CD4-positive, alpha-beta memory T cell (primary cell): ENCODE measurements at regions not wholly inside any gene's neighbourhood (a gene's known extent, or its start where the extent isn't known, plus 50 kb on each side); places are given as distances from the start of the nearest gene placed in this dataset.

ENCODE experiments used
- CTCF ChIA-PET: fragments of 350-600 bp; sonication (Branson Sonifier 250); formaldehyde crosslinking; loops from one replicate; lab custom pipeline; 2021; ENCODE audit warnings: inconsistent platforms; ENCODE audit not compliant: partially characterized antibody; lab: Charles Lee
- POLR2A ChIA-PET: fragments of 350-600 bp; sonication (Branson Sonifier 250); formaldehyde crosslinking; loops from one replicate; lab custom pipeline; 2021; ENCODE audit not compliant: partially characterized antibody; lab: Charles Lee
- DNase-seq, 5 donors: peaks; one replicate each; pipeline versions ENCODE4 v3.0.0 to v3.0.0-alpha.2; 2020 to 2022; ENCODE audit warnings: mixed read lengths in 1 of 5
- H3K27ac ChIP-seq: one replicate; pipeline ENCODE4 v1.7.0; 2013; ENCODE audit warnings: low read depth, low read length
- H3K27me3 ChIP-seq: 2 replicates; pipeline ENCODE4 v1.7.0; 2013; ENCODE audit warnings: mild to moderate bottlenecking, low read length, moderate library complexity; ENCODE audit not compliant: insufficient read depth
- H3K36me3 ChIP-seq: 2 replicates; pipeline ENCODE4 v1.7.0; 2013; ENCODE audit warnings: mild to moderate bottlenecking, low read length, moderate library complexity; ENCODE audit not compliant: insufficient read depth
- H3K4me1 ChIP-seq: 2 replicates; pipeline ENCODE4 v1.7.0; 2013; ENCODE audit warnings: mild to moderate bottlenecking, low read length, moderate library complexity; ENCODE audit not compliant: insufficient read depth
- H3K4me3 ChIP-seq, 2 donors: one replicate each; pipeline ENCODE4 v1.7.0; 2013; ENCODE audit warnings: low read length in 2 of 2, mild to moderate bottlenecking in 1 of 2
- H3K9me3 ChIP-seq, 2 donors: one replicate each; pipeline ENCODE4 v1.7.0; 2013; ENCODE audit warnings: low read length in 2 of 2, control low read depth in 1 of 2; ENCODE audit not compliant: control insufficient read depth in 1 of 2
- H3K27ac Mint-ChIP-seq, 7 donors: one replicate each; pipeline ENCODE4 v1.8.0; 2020 to 2021; ENCODE audit warnings: mixed read lengths in 7 of 7, mild to moderate bottlenecking in 6 of 7, inconsistent platforms in 3 of 7, moderate library complexity in 3 of 7
- H3K27me3 Mint-ChIP-seq, 2 donors: one replicate each; pipeline ENCODE4 v1.8.0; 2020 to 2021; ENCODE audit warnings: mixed read lengths in 2 of 2
- H3K36me3 Mint-ChIP-seq, 2 donors: one replicate each; pipeline ENCODE4 v1.8.0; 2020 to 2021; ENCODE audit warnings: mixed read lengths in 2 of 2, inconsistent platforms in 1 of 2, mild to moderate bottlenecking in 1 of 2
- H3K4me1 Mint-ChIP-seq, 4 donors: one replicate each; pipeline ENCODE4 v1.8.0; 2020 to 2021; ENCODE audit warnings: mixed read lengths in 4 of 4, mild to moderate bottlenecking in 1 of 4
- H3K4me3 Mint-ChIP-seq, 8 donors: one replicate each; pipeline ENCODE4 v1.8.0; 2020 to 2021; ENCODE audit warnings: mixed read lengths in 8 of 8, mild to moderate bottlenecking in 7 of 8, moderate library complexity in 6 of 8, inconsistent platforms in 3 of 8
- H3K9me3 Mint-ChIP-seq, 8 donors: one replicate each; pipeline ENCODE4 v1.8.0; 2020 to 2021; ENCODE audit warnings: mixed read lengths in 8 of 8, mild to moderate bottlenecking in 5 of 8, inconsistent platforms in 3 of 8, moderate library complexity in 1 of 8
- intact Hi-C: fragments of 100-400 bp; cut with micrococcal nuclease; formaldehyde crosslinking; loops from one replicate; pipeline ENCODE4 v1.15.1; 2023

GRCh38 chr6:134470457-134470975 is 152.6 kb upstream of the SGK1 start:
- H3K27ac Mint-ChIP-seq, result no peak overlapping the region
- H3K9me3 Mint-ChIP-seq, result peaks cover 0 to 2% (median 0%) of the 10 kb centered on the region in 8 donors

GRCh38 chr6:134469702-134470456 is 152.0 kb upstream of the SGK1 start:
- Mint-ChIP-seq H3K4me3 (no peak overlapping the region), H3K4me1 (peaks cover 0 to 2% (median 0%) of the 10 kb centered on the region in 4 donors), H3K27ac (no peak overlapping the region), H3K27me3 (no peaks in the 10 kb centered on the region), H3K9me3 (peaks cover 0 to 2% (median 0%) of the 10 kb centered on the region in 8 donors), H3K36me3 (no peaks in the 10 kb centered on the region)
- Histone ChIP-seq H3K4me1 (peaks cover 2% of the 10 kb centered on the region), H3K27ac (no peak overlapping the region), H3K9me3 (no peaks in the 10 kb centered on the region), H3K27me3 (no peaks in the 10 kb centered on the region), H3K36me3 (no peaks in the 10 kb centered on the region), H3K4me3 (no peak overlapping the region)
- POLR2A ChIA-PET, result no interaction called here
- CTCF ChIA-PET, result no interaction called here
- no peak for DNase-seq
- intact Hi-C loops, result no loop called here

More at GRCh38 chr6:134470457-134470975, 152.6 kb upstream of the SGK1 start:
- DNase-seq, result no peak
- Histone ChIP-seq H3K27me3 (no peaks in the 10 kb centered on the region), H3K4me3 (no peak overlapping the region), H3K36me3 (no peaks in the 10 kb centered on the region), H3K4me1 (no peaks in the 10 kb centered on the region), H3K27ac (no peak overlapping the region), H3K9me3 (no peaks in the 10 kb centered on the region)
- H3K4me3 Mint-ChIP-seq, result no peak overlapping the region
- ChIA-PET POLR2A (no interaction called here), CTCF (no interaction called here)
- intact Hi-C loops, result no loop called here
- no peaks in the 10 kb centered on the region for H3K27me3 Mint-ChIP-seq
- H3K36me3 Mint-ChIP-seq, result no peaks in the 10 kb centered on the region
- H3K4me1 Mint-ChIP-seq, result peaks cover 0 to 2% (median 0%) of the 10 kb centered on the region in 4 donors

GRCh38 chr6:134468633-134469032 is 150.7 kb upstream of the SGK1 start:
- H3K27ac Mint-ChIP-seq, result no peak overlapping the region
- H3K27me3 Mint-ChIP-seq, result no peaks in the 10 kb centered on the region
- no peaks in the 10 kb centered on the region for H3K9me3 ChIP-seq
- intact Hi-C loops, result no loop called here
- peaks cover 0 to 2% (median 0%) of the 10 kb centered on the region in 8 donors for H3K9me3 Mint-ChIP-seq
- no peak overlapping the region for H3K4me3 ChIP-seq
- H3K4me3 Mint-ChIP-seq, result no peak overlapping the region
- H3K4me1 ChIP-seq, result peaks cover 4% of the 10 kb centered on the region
- H3K27ac ChIP-seq, result no peak overlapping the region
- ChIA-PET CTCF (interaction anchor here (1.4 to 1.6 kb wide), 2 partner anchors 8 to 13 kb away, joined by 4 to 5 read pairs; no protein-coding TSS in a partner anchor), POLR2A (no interaction called here)
- H3K27me3 ChIP-seq, result no peaks in the 10 kb centered on the region
- no peaks in the 10 kb centered on the region for H3K36me3 Mint-ChIP-seq
- H3K4me1 Mint-ChIP-seq, result peaks cover 0 to 2% (median 0%) of the 10 kb centered on the region in 4 donors
- no peak for DNase-seq
- H3K36me3 ChIP-seq, result no peaks in the 10 kb centered on the region

GRCh38 chr6:134467620-134468019 is 149.7 kb upstream of the SGK1 start:
- no peaks in the 10 kb centered on the region for H3K36me3 Mint-ChIP-seq
- H3K27ac Mint-ChIP-seq, result peak overlapping the region in 1 of 7 donors; percentile 39

GRCh38 chr6:134466771-134467525 is 149.0 kb upstream of the SGK1 start:
- CTCF ChIA-PET, result no interaction called here
- no peaks in the 10 kb centered on the region for H3K9me3 ChIP-seq
- no peak overlapping the region for H3K27ac Mint-ChIP-seq
- no peak overlapping the region for H3K27ac ChIP-seq
- POLR2A ChIA-PET, result no interaction called here
- H3K36me3 Mint-ChIP-seq, result no peaks in the 10 kb centered on the region
- no peaks in the 10 kb centered on the region for H3K36me3 ChIP-seq
- H3K4me3 ChIP-seq, result no peak overlapping the region
- H3K27me3 ChIP-seq, result no peaks in the 10 kb centered on the region
- intact Hi-C loops, result no loop called here
- no peak overlapping the region for H3K4me3 Mint-ChIP-seq
- H3K9me3 Mint-ChIP-seq, result peaks cover 0 to 2% (median 0%) of the 10 kb centered on the region in 8 donors
- H3K4me1 Mint-ChIP-seq, result peaks cover 0 to 2% (median 0%) of the 10 kb centered on the region in 4 donors
- no peak for DNase-seq
- no peaks in the 10 kb centered on the region for H3K27me3 Mint-ChIP-seq
- peaks cover 4% of the 10 kb centered on the region for H3K4me1 ChIP-seq

More at GRCh38 chr6:134467620-134468019, 149.7 kb upstream of the SGK1 start:
- Histone ChIP-seq H3K27ac (no peak overlapping the region), H3K4me3 (no peak overlapping the region), H3K27me3 (no peaks in the 10 kb centered on the region), H3K4me1 (peaks cover 4% of the 10 kb centered on the region), H3K9me3 (no peaks in the 10 kb centered on the region), H3K36me3 (no peaks in the 10 kb centered on the region)
- POLR2A ChIA-PET, result no interaction called here
- intact Hi-C loops, result no loop called here
- peaks cover 0 to 2% (median 0%) of the 10 kb centered on the region in 4 donors for H3K4me1 Mint-ChIP-seq
- no peaks in the 10 kb centered on the region for H3K27me3 Mint-ChIP-seq
- DNase-seq, result no peak
- H3K9me3 Mint-ChIP-seq, result peaks cover 0 to 2% (median 0%) of the 10 kb centered on the region in 8 donors
- CTCF ChIA-PET, result interaction anchor here (0.6 to 1.6 kb wide), 3 partner anchors 9 to 33 kb away, joined by 4 to 5 read pairs (median 4); no protein-coding TSS in a partner anchor
- H3K4me3 Mint-ChIP-seq, result no peak overlapping the region

- Mint-ChIP-seq H3K27me3 (no peaks in the 10 kb centered on the region), H3K4me3 (no peak overlapping the region), H3K36me3 (no peaks in the 10 kb centered on the region), H3K27ac (no peak overlapping the region), H3K4me1 (peaks cover 0 to 2% (median 0%) of the 10 kb centered on the region in 4 donors), H3K9me3 (no peaks in the 10 kb centered on the region)
- peaks cover 4% of the 10 kb centered on the region for H3K4me1 ChIP-seq
- no peaks in the 10 kb centered on the region for H3K9me3 ChIP-seq
- no peak overlapping the region for H3K27ac ChIP-seq
- ChIA-PET POLR2A (no interaction called here), CTCF (no interaction called here)
- no peak for DNase-seq
- intact Hi-C loops, result no loop called here
- H3K36me3 ChIP-seq, result no peaks in the 10 kb centered on the region
- no peak overlapping the region for H3K4me3 ChIP-seq
- no peaks in the 10 kb centered on the region for H3K27me3 ChIP-seq
These were observed 146.9 kb upstream of the SGK1 start for GRCh38 chr6:134464690-134465411.
